Activated effector memory CD4-positive, alpha-beta T cell treated with Interleukin-2 at 50 U/mL for 16 hours (primary cell): ENCODE measurements at regions not wholly inside any gene's neighbourhood (a gene's known extent, or its start where the extent isn't known, plus 50 kb on each side); places are given as distances from the start of the nearest gene placed in this dataset.
"Not testable (repeated sequence)": the region's sequence is repeated elsewhere in the genome, so short reads cannot be mapped to it uniquely, and the experiment has no call there.

Experiments used
- DNase-seq: peaks from one replicate; pipeline ENCODE4 v3.0.0-alpha.2; 2020

DNA sequence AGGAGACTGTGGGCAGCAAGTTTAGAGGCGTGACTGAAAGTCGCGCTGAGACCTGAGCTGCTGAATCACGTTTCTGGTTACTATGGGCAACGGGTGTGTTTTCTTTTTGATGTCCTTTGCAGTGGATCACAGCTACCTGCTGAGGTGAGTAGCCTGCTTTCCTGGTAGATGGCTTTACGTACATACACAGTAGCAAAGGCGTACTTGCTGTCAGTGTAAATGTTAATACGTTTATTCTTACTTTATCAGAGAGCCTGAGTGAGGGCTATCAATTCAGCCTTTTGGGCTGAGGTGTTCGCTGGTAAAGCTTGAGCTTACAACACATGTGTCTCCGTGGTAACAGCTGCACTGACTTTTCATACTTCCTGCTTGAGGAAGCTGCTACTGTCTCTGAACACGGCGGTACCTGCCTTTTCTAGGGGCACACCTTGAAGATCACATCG is 165.1 kb upstream of the CCZ1B start:
- peak; percentile 34 for DNase-seq

DNA sequence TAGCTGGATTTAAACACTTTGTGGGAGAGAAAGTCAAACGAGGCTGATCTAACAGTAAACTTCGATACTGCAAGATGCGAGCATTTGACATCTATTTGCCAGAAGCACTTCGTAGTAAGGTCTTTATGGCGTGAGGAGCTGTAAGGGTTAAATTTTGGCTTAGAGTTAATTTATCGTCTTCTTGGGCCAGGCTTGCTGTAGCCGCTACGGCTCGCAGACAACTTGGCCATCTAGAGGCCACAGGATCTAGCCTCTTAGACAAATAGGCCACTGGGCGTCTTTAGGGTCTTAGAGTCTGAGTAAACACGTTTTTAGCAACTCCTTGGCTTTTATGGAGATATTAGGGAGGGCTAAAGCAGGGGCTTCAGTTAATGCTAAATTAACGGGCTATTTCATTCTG is 165.6 kb upstream of the CCZ1B start:
- DNase-seq, result not testable (repeated sequence)

DNA sequence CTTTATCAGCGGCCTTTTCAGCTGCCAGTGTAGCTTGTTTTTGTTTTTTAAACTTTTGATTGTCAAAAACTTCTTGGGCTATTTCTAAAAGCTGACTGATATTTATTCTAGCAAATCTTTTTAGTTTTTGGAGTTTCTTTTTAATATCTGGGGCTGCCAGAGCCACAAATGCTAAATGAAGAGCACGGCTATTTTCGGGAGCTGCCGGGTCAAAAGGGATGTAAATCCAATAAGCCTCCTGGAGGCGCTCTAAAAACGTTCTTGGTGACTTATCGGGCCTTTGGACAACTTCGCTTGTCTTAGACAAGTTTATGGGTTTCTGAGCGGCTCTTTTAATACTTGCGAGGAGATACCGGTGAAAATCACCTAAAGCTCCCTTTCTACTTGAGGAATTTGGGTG is 166.1 kb upstream of the CCZ1B start:
- not testable (repeated sequence) for DNase-seq

DNA sequence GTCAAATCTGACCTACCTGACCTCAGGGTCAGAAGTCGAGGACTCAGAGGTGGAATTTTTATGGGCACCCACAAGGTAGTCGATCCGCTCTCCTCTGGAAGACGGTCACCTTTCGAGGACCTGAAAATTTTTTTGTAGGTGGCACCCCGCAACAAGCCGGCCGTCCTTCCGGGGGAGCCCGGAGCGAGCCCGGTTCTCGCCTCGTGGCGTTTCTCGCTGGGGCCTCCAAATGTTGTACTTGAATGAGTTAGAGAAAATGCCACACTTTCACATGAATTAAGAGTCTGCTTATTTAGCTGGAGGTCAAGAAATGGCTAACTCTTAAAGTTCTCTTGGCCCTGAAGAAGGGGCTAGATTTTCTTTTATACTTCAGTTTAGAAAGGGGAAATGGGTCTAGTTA is 169.0 kb upstream of the CCZ1B start:
- DNase-seq, result not testable (repeated sequence)

DNA sequence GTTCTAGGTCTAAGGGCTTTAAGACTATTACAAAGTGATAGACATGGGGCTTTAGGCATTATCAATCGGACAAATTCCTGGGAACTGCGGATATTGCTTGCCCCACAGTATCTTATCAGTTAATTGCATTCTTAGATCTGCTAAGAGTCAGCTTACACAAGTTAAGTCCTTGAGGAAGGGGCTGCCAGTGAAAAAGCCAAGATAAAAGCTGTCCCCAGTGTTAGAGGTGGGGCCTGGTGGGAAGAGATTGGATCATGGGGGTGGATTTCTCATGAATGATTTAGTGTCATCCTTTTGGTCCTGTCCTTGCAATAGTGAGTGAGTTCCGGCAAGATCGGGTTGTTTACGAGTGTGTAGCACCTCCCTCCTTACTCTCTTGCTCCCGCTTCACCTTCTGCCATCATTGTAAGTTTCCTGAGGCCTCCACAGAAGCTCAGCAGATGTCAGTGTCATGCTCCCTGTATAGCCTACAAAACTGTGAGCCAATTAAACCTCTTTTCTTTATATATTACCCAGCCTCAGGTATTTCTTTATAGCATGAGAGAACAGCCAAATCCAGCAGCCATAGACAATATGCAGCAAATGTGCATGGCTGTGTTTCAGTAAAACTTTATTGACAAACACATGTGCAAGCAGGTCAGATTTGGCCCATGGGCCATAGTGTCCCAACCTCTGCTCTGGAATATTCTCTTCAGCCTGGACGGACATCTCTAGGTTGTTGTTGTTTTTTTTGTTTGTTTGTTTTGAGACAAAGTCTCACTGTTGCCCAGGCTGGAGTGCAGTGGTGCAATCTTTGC is 169.6 kb upstream of the CCZ1B start:
- not testable (repeated sequence) for DNase-seq

GRCh38 chr7:6999067-6999666 is 173.1 kb upstream of the CCZ1B start:
- not testable (repeated sequence) for DNase-seq

DNA sequence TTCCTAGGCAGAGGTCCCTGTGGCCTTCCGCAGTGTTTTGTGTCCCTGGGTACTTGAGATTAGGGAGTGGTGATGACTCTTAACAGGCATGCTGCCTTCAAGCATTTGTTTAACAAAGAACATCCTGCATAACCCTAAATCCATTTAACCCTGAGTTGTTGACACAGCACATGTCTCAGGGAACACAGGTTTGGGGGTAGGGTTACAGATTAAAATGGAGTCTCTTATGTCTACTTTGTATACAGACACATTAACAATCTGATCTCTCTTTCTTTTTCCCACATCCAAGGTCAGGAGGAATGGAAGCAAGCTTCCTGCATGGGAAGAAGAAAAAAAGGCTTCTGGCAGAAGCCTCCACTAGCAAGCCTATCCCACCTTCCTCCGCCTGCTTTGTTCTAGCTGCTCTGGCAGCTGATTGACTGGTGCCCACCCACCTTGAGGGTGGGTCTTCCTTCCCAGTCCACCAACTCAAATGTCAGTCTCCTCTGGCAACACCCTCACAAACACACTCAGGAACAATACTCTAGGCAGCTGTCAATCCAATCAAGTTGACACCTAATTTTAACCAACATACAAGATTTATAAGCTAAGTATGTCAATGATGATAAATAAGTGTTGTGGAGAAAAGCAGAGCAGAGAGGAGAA is 176.5 kb upstream of the CCZ1B start:
- no peak for DNase-seq

GRCh38 chr7:7005303-7005702 is 177.0 kb upstream of the C1GALT1 start:
- DNase-seq, result no peak

- DNase-seq, result not testable (repeated sequence)
Measured at GRCh38 chr7:7005949-7006348, 176.4 kb upstream of the C1GALT1 start.

- DNase-seq, result not testable (repeated sequence)
Measured at GRCh38 chr7:7011241-7011640, 171.1 kb upstream of the C1GALT1 start.

GRCh38 chr7:7011751-7012150 is 170.6 kb upstream of the C1GALT1 start:
- not testable (repeated sequence) for DNase-seq

- no peak for DNase-seq
Measured at GRCh38 chr7:7014827-7015595, 167.3 kb upstream of the C1GALT1 start.

DNA sequence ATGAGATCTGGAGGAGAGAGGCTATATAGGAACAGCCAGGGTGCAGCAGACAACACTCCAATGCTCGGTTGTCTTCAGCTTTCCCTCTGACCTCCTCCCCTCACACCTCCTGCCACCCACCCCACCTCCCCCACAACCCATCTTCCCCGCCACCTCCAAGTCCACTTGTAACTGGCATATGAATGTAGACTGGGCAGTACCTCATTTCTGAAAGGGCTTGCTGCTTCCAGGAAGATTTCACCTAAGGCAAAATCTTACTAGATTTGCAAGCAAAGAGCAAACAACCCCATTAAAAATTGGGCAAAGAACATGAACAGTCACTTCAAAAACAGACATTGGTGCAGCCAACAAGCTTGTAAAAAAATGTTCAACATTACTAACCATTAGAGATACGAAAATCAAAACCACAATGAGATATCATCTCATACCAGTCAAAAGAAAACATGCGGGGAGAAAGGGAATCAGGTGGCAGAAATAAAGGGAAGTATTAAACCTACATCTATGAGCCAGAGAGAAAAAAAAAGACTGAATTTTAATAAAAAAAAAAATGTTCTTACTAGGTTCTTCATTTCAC is 164.6 kb upstream of the C1GALT1 start:
- DNase-seq, result no peak

GRCh38 chr7:7018290-7018689 is 164.1 kb upstream of the C1GALT1 start:
- no peak for DNase-seq

GRCh38 chr7:7032221-7032620 is 150.1 kb upstream of the C1GALT1 start:
- no peak for DNase-seq

DNA sequence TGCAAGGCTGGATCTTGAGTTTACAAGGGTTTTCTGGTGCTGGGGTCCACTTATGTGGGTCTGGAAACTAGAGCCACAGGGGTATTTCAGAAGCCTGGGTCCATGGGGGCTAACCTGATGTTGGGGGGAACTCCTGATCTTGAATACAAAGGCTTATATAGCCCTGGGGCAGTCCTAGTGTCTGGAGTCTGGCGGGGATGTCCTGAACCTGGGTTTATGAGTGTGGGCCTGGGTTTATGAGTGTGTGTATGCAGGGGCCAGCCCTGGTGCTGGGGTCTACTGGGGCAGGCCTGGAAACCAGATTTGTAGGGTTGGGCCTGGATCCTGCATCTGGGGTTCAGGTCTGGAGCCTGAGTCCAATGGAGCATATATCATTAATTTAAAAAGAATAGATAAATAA is 146.5 kb upstream of the C1GALT1 start:
- DNase-seq, result no peak

- DNase-seq, result peak; percentile 2
Measured at GRCh38 chr7:7042286-7042893, 140.0 kb upstream of the C1GALT1 start.

DNA sequence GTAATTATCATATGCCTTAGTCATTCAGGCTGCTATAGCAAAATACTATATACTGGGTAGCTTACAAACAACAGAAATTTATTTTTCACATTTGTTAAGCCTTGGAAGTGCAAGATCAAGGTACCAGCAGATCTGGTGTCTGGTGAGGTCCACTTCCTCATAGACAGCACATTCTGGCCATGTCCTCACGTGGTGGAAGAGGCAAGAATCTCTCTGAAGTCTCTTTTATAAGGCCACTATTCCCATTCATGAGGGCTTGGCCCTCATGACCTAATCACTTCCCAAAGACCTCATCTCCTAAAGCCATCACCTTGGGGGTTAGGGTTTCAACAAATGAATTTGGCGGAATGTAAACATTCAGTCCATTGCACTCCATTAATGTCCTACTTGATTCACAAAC is 137.5 kb upstream of the C1GALT1 start:
- no peak for DNase-seq

- DNase-seq, result no peak
Measured at GRCh38 chr7:7048213-7048612, 134.1 kb upstream of the C1GALT1 start.

GRCh38 chr7:7051206-7051877 is 131.0 kb upstream of the C1GALT1 start:
- DNase-seq, result no peak

- no peak for DNase-seq
Measured at GRCh38 chr7:7054252-7054830, 128.0 kb upstream of the C1GALT1 start.
